Keratinocyte (primary cell): ENCODE measurements at regions not wholly inside any gene's neighbourhood (a gene's known extent, or its start where the extent isn't known, plus 50 kb on each side); places are given as distances from the start of the nearest gene placed in this dataset.

Experiments
- CTCF ChIP-seq, 3 experiments: IDR thresholded peaks in 1 of 3; conservative IDR thresholded peaks in 1 of 3; optimal IDR thresholded peaks in 1 of 3; 2 replicates in 2 of 3; 3 replicates in 1 of 3; pipeline versions ENCODE3 to v1.5.1; 2011; ENCODE audit warnings: low read length in 3 of 3, mild to moderate bottlenecking in 3 of 3, moderate library complexity in 2 of 3, control low read depth in 1 of 3, inconsistent platforms in 1 of 3; ENCODE audit not compliant: insufficient read depth in 2 of 3; ENCODE audit errors: extremely low read depth in 1 of 3
- EZH2 ChIP-seq: IDR thresholded peaks from one replicate; pipeline ENCODE4 v1.6.1; 2012; ENCODE audit warnings: inconsistent platforms, mild to moderate bottlenecking, low read length, moderate library complexity

- no peak for TF ChIP-seq CTCF (optimal IDR thresholded peaks at IDR 0.05 in 1 of 3, IDR thresholded peaks at IDR 0.05 in 1 of 3, conservative IDR thresholded peaks at IDR 0.05 in 1 of 3; ENCODE audit: extremely low read depth in 1 of 3, insufficient read depth in 2 of 3, low read length in 3 of 3)
- no peak for TF ChIP-seq EZH2
Measured at GRCh38 chr3:118181274-118181673, 853.4 kb downstream of the IGSF11 start.
